ENCODE measurements at regions not wholly inside any gene's neighbourhood (a gene's known extent, or its start where the extent isn't known, plus 50 kb on each side); places are given as distances from the start of the nearest gene placed in this dataset.

DNA sequence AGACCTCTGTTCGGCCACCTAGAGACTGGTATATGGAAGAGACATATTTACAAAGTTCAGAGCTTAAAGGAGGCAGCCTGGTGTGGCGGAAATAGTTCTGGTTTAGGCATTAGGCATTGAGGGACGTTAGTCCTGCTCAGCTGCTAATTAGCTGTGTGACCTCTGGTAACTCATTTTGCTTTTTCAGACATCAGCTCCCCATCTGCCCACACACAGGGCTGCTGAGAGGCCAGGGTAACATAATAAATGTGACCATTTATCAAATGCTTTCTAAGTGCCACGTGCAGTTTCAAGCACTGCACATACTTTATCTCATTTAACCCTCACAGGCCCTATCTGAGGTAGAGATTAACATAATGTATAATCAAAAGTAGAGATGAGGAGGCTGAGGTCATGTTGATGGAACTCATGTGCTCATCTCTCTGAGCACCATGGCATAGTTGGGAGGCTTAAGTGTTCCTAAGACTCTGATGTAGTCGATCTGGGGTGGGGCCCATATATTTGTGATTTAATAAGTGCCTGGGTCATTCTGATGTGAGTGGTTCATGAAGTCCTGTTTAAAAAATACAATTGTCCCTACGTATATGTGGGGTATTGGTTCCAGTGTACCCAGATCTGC, 267.2 kb upstream of the PLXNA2 start:
- no peaks in the 10 kb centered on the region for H3K4me1 ChIP-seq (ENCODE audit: insufficient read depth, low read length, poor library complexity, severe bottlenecking)
- no peaks in the 10 kb centered on the region for H3F3A ChIP-seq (ENCODE audit: low read depth)
- H3K4me2 ChIP-seq (ENCODE audit: low read depth, low read length, poor library complexity, severe bottlenecking): no peak overlapping the region
- no peaks in the 10 kb centered on the region for H3K79me2 ChIP-seq (ENCODE audit: insufficient read depth, low read length)
- no peaks in the 10 kb centered on the region for H4K20me1 ChIP-seq (ENCODE audit: insufficient read depth, low read length, poor library complexity, severe bottlenecking)
- no peak overlapping the region for H3K4me3 ChIP-seq (ENCODE audit: low read length, poor library complexity, severe bottlenecking)
- no peak overlapping the region for H3K9ac ChIP-seq (ENCODE audit: low read depth, low read length, poor library complexity, severe bottlenecking)
- H3K27me3 ChIP-seq (ENCODE audit: insufficient read depth, low read length, poor library complexity, severe bottlenecking): no peaks in the 10 kb centered on the region
- H2AFZ ChIP-seq (ENCODE audit: low read length): no peak overlapping the region
- no peaks in the 10 kb centered on the region for H3K36me3 ChIP-seq (ENCODE audit: insufficient read depth, low read length)
- TF ChIP-seq EZH2phosphoT487 (IDR thresholded peaks at IDR 0.05; ENCODE audit: borderline replicate concordance): no peak
- TF ChIP-seq, protein P1, sequence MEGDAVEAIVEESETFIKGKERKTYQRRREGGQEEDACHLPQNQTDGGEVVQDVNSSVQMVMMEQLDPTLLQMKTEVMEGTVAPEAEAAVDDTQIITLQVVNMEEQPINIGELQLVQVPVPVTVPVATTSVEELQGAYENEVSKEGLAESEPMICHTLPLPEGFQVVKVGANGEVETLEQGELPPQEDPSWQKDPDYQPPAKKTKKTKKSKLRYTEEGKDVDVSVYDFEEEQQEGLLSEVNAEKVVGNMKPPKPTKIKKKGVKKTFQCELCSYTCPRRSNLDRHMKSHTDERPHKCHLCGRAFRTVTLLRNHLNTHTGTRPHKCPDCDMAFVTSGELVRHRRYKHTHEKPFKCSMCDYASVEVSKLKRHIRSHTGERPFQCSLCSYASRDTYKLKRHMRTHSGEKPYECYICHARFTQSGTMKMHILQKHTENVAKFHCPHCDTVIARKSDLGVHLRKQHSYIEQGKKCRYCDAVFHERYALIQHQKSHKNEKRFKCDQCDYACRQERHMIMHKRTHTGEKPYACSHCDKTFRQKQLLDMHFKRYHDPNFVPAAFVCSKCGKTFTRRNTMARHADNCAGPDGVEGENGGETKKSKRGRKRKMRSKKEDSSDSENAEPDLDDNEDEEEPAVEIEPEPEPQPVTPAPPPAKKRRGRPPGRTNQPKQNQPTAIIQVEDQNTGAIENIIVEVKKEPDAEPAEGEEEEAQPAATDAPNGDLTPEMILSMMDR (conservative IDR thresholded peaks at IDR 0.05; ENCODE audit: low read length): no peak
- H3K9me3 ChIP-seq (ENCODE audit: insufficient read depth, low read depth, low read length): no peaks in the 10 kb centered on the region
- no peaks in the 10 kb centered on the region for H3K9me2 ChIP-seq (replicated peaks; ENCODE audit: low read depth, low read length)

DNA sequence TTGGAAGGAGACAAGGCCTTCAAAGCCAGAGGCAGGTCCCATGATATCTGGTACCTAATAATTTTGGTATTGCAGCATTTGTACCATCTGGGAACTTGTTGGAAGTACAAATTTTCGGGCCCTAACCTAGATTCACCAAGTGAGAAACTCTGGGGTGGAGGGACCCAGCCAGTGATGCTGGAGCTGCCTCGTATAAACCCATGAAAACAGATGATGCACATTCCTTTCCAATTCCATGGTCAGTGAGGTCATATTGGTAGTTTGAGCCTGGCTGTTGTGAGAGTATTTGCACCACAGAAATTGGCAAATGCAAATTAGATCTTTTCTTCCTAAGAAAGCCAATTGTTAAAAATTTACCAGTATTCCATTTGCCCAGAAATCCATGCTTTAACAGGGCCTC, 269.6 kb upstream of the PLXNA2 start:
- Histone ChIP-seq H3K9me3 (ENCODE audit: insufficient read depth, low read depth, low read length) (no peaks in the 10 kb centered on the region), H3K9me2 (replicated peaks; ENCODE audit: low read depth, low read length) (no peaks in the 10 kb centered on the region), H3K9ac (ENCODE audit: low read depth, low read length, poor library complexity, severe bottlenecking) (no peak overlapping the region), H3K27me3 (ENCODE audit: insufficient read depth, low read length, poor library complexity, severe bottlenecking) (no peaks in the 10 kb centered on the region), H3K4me3 (ENCODE audit: low read length, poor library complexity, severe bottlenecking) (no peak overlapping the region), H3F3A (ENCODE audit: low read depth) (no peaks in the 10 kb centered on the region), H3K79me2 (ENCODE audit: insufficient read depth, low read length) (no peaks in the 10 kb centered on the region), H3K36me3 (ENCODE audit: insufficient read depth, low read length) (no peaks in the 10 kb centered on the region), H3K4me2 (ENCODE audit: low read depth, low read length, poor library complexity, severe bottlenecking) (no peak overlapping the region), H4K20me1 (ENCODE audit: insufficient read depth, low read length, poor library complexity, severe bottlenecking) (no peaks in the 10 kb centered on the region), H3K4me1 (ENCODE audit: insufficient read depth, low read length, poor library complexity, severe bottlenecking) (no peaks in the 10 kb centered on the region), H2AFZ (ENCODE audit: low read length) (no peak overlapping the region)
- no peak for TF ChIP-seq EZH2phosphoT487 (IDR thresholded peaks at IDR 0.05; ENCODE audit: borderline replicate concordance)
- TF ChIP-seq, protein P1 (conservative IDR thresholded peaks at IDR 0.05; ENCODE audit: low read length): no peak

DNA sequence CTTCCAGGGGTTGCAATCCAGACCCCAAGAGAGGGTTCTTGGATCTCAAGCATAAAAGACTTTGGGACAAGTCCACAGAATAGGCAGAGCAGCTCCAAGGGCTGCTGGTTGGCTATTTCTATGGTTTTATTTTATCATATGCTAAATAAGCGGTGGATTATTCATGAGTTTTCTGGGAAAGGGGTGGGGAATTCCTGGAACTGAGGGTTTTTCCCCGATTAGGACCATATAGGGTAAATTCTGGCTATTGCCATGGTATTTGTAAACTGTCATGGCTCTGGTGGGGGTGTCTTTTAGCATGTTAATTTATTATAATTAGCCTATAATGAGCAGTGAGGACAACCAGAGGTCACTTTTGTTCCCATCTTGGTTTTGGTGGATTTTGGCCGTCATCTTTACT, 270.9 kb upstream of the PLXNA2 start:
- Histone ChIP-seq H3K9me3 (ENCODE audit: insufficient read depth, low read depth, low read length) (no peaks in the 10 kb centered on the region), H3K27me3 (ENCODE audit: insufficient read depth, low read length, poor library complexity, severe bottlenecking) (no peaks in the 10 kb centered on the region), H3K9me2 (replicated peaks; ENCODE audit: low read depth, low read length) (no peaks in the 10 kb centered on the region), H2AFZ (ENCODE audit: low read length) (no peak overlapping the region), H3F3A (ENCODE audit: low read depth) (no peaks in the 10 kb centered on the region), H3K79me2 (ENCODE audit: insufficient read depth, low read length) (no peaks in the 10 kb centered on the region), H3K4me2 (ENCODE audit: low read depth, low read length, poor library complexity, severe bottlenecking) (no peak overlapping the region), H3K36me3 (ENCODE audit: insufficient read depth, low read length) (no peaks in the 10 kb centered on the region), H3K9ac (ENCODE audit: low read depth, low read length, poor library complexity, severe bottlenecking) (no peak overlapping the region), H3K4me3 (ENCODE audit: low read length, poor library complexity, severe bottlenecking) (no peak overlapping the region), H4K20me1 (ENCODE audit: insufficient read depth, low read length, poor library complexity, severe bottlenecking) (no peaks in the 10 kb centered on the region), H3K4me1 (ENCODE audit: insufficient read depth, low read length, poor library complexity, severe bottlenecking) (no peaks in the 10 kb centered on the region)
- TF ChIP-seq, protein P1 (conservative IDR thresholded peaks at IDR 0.05; ENCODE audit: low read length): no peak
- no peak for TF ChIP-seq EZH2phosphoT487 (IDR thresholded peaks at IDR 0.05; ENCODE audit: borderline replicate concordance)

Measured in Loucy (cell line).